Stomach (tissue), 8 donors: ENCODE measurements at regions not wholly inside any gene's neighbourhood (a gene's known extent, or its start where the extent isn't known, plus 50 kb on each side); places are given as distances from the start of the nearest gene placed in this dataset.

Experiments used
- DNase-seq, 2 donors: peaks; one replicate each; pipeline versions ENCODE4 v3.0.0 to v3.0.0-alpha.2; 2013 to 2019
- H3K27ac ChIP-seq, 5 donors: fragments of 200-600 bp in 4 of 5; sonication (generic) in 4 of 5; one replicate each; pipeline ENCODE4 v1.5.1; 2013 to 2019; ENCODE audit warnings: mild to moderate bottlenecking in 1 of 5, moderate library complexity in 1 of 5
- H3K27me3 ChIP-seq, 3 donors: fragments of 200-600 bp; sonication (generic); one replicate each; pipeline ENCODE4 v1.5.1; 2017 to 2019; ENCODE audit warnings: mixed run types in 1 of 3
- H3K36me3 ChIP-seq, 4 donors: fragments of 200-600 bp; sonication (generic); 1 replicate in 3 of 4; 2 replicates in 1 of 4; pipeline ENCODE4 v1.5.1; 2016 to 2019
- H3K4me1 ChIP-seq, 4 donors: fragments of 200-600 bp; sonication (generic); one replicate each; pipeline ENCODE4 v1.5.1; 2016 to 2019
- H3K4me3 ChIP-seq, 4 donors: fragments of 200-600 bp; sonication (generic) in 3 of 4; one replicate each; pipeline ENCODE4 v1.5.1; 2016 to 2019; ENCODE audit warnings: mild to moderate bottlenecking in 1 of 4
- H3K9me3 ChIP-seq, 4 donors: fragments of 200-600 bp; sonication (generic); one replicate each; pipeline ENCODE4 v1.5.1; 2016 to 2019
- CTCF ChIP-seq, 7 experiments: fragments of 450-650 bp in 4 of 7; fragments of 200-600 bp in 3 of 7; sonication (generic) in 3 of 7; IDR thresholded peaks; one replicate each; pipeline ENCODE4 v1.5.1; 2016 to 2019; ENCODE audit warnings: antibody characterized with exemption in 7 of 7, control low read depth in 2 of 7, mild to moderate bottlenecking in 1 of 7
- EP300 ChIP-seq: sonication (generic); formaldehyde crosslinking; IDR thresholded peaks from one replicate; pipeline ENCODE4 v1.6.1; 2017; ENCODE audit warnings: antibody characterized with exemption
- POLR2A ChIP-seq, 4 donors: fragments of 450-650 bp; IDR thresholded peaks; one replicate each; pipeline ENCODE4 v1.6.1; 2016; ENCODE audit warnings: antibody characterized with exemption in 4 of 4, control low read depth in 2 of 4, mild to moderate bottlenecking in 1 of 4, moderate library complexity in 1 of 4
- POLR2AphosphoS5 ChIP-seq, 3 donors: sonication (generic); formaldehyde crosslinking; IDR thresholded peaks; one replicate each; pipeline ENCODE4 v1.6.1; 2016; ENCODE audit warnings: antibody characterized with exemption in 3 of 3
- WGBS, 5 donors: extraction: QIAGEN DNeasy Blood & Tissue Kit in 3 of 5; methylation state at CpG; one replicate each; pipeline versions ENCODE4 v1.1.5 to v1.1.7; 2013 to 2018; 5-methylcytosine and 5-hydroxymethylcytosine counted together
- intact Hi-C: fragments of 100-400 bp; cut with DNase I; formaldehyde crosslinking; loops from one replicate; pipeline ENCODE4 v1.15.1; 2023; ENCODE audit warnings: low total_unique reads
- donor health status: healthy with polysubstance abuse.
- donor health status: Bipolar disorder and iron deficiency.
- donor health status: healthy.

GRCh38 chr1:38301040-38301439 is 254.4 kb upstream of the POU3F1 start:
- Histone ChIP-seq H3K36me3 (no peaks in the 10 kb centered on the region), H3K9me3 (peaks cover 0 to 6% (median 4%) of the 10 kb centered on the region in 4 donors), H3K27ac (no peak overlapping the region), H3K27me3 (peaks cover 0 to 46% (median 9%) of the 10 kb centered on the region in 3 donors), H3K4me1 (no peaks in the 10 kb centered on the region), H3K4me3 (no peak overlapping the region)
- intact Hi-C loops, result no loop called here
- WGBS, 5 donors, result 59 to 73% (median 60%) methylated on average over 7 of the region's 7 CpGs
- DNase-seq, result no peak
- no peak for TF ChIP-seq EP300
- no peak for TF ChIP-seq POLR2A (IDR thresholded peaks at IDR 0.05)
- TF ChIP-seq POLR2AphosphoS5 (IDR thresholded peaks at IDR 0.05), result no peak
- no peak for TF ChIP-seq CTCF (IDR thresholded peaks at IDR 0.05)

GRCh38 chr1:38300616-38301015 is 254.0 kb upstream of the POU3F1 start:
- Histone ChIP-seq H3K4me3 (no peak overlapping the region), H3K27ac (no peak overlapping the region), H3K36me3 (no peaks in the 10 kb centered on the region), H3K9me3 (peaks cover 0 to 6% (median 4%) of the 10 kb centered on the region in 4 donors), H3K4me1 (no peaks in the 10 kb centered on the region), H3K27me3 (peaks cover 0 to 47% (median 13%) of the 10 kb centered on the region in 3 donors)
- no peak for DNase-seq
- no peak for TF ChIP-seq CTCF (IDR thresholded peaks at IDR 0.05)
- no peak for TF ChIP-seq POLR2A (IDR thresholded peaks at IDR 0.05)
- TF ChIP-seq EP300, result no peak
- no peak for TF ChIP-seq POLR2AphosphoS5 (IDR thresholded peaks at IDR 0.05)
- WGBS, 5 donors, result 54 to 65% (median 57%) methylated on average over 3 of the region's 3 CpGs
- intact Hi-C loops, result no loop called here

- 63 to 75% (median 72%) methylated on average over 5 of the region's 5 CpGs for WGBS, 5 donors
- H3K4me3 ChIP-seq, result no peak overlapping the region
- H3K4me1 ChIP-seq, result no peaks in the 10 kb centered on the region
- peaks cover 0 to 12% (median 4%) of the 10 kb centered on the region in 4 donors for H3K9me3 ChIP-seq
- TF ChIP-seq POLR2AphosphoS5 (IDR thresholded peaks at IDR 0.05) (no peak), POLR2A (IDR thresholded peaks at IDR 0.05) (no peak), EP300 (no peak), CTCF (IDR thresholded peaks at IDR 0.05) (no peak)
- H3K27me3 ChIP-seq, result peaks cover 0 to 60% (median 22%) of the 10 kb centered on the region in 3 donors
- DNase-seq, result peak in 1 of 2 donors; percentile 40
- intact Hi-C loops, result no loop called here
- no peak overlapping the region for H3K27ac ChIP-seq
- H3K36me3 ChIP-seq, result no peaks in the 10 kb centered on the region
These were observed 251.2 kb upstream of the POU3F1 start for GRCh38 chr1:38297842-38298241.

- Histone ChIP-seq H3K27me3 (peaks cover 0 to 66% (median 25%) of the 10 kb centered on the region in 3 donors), H3K4me3 (no peak overlapping the region), H3K27ac (no peak overlapping the region), H3K9me3 (peaks cover 0 to 12% (median 4%) of the 10 kb centered on the region in 4 donors), H3K4me1 (peaks cover 0 to 2% (median under 1%) of the 10 kb centered on the region in 4 donors), H3K36me3 (no peaks in the 10 kb centered on the region)
- TF ChIP-seq CTCF (IDR thresholded peaks at IDR 0.05), result no peak
- TF ChIP-seq POLR2A (IDR thresholded peaks at IDR 0.05), result no peak
- DNase-seq, result no peak
- intact Hi-C loops, result no loop called here
- 83 to 92% (median 89%) methylated on average over 5 of the region's 5 CpGs for WGBS, 5 donors
These were observed 250.7 kb upstream of the POU3F1 start for GRCh38 chr1:38297246-38297645.
